Nucleus accumbens (tissue), 56 donors: ENCODE measurements at regions not wholly inside any gene's neighbourhood (a gene's known extent, or its start where the extent isn't known, plus 50 kb on each side); places are given as distances from the start of the nearest gene placed in this dataset.

Experiments
- DNase-seq, 56 donors: peaks; one replicate each; lab custom pipeline; 2025; lab: John Stamatoyannopoulos, UW

DNA sequence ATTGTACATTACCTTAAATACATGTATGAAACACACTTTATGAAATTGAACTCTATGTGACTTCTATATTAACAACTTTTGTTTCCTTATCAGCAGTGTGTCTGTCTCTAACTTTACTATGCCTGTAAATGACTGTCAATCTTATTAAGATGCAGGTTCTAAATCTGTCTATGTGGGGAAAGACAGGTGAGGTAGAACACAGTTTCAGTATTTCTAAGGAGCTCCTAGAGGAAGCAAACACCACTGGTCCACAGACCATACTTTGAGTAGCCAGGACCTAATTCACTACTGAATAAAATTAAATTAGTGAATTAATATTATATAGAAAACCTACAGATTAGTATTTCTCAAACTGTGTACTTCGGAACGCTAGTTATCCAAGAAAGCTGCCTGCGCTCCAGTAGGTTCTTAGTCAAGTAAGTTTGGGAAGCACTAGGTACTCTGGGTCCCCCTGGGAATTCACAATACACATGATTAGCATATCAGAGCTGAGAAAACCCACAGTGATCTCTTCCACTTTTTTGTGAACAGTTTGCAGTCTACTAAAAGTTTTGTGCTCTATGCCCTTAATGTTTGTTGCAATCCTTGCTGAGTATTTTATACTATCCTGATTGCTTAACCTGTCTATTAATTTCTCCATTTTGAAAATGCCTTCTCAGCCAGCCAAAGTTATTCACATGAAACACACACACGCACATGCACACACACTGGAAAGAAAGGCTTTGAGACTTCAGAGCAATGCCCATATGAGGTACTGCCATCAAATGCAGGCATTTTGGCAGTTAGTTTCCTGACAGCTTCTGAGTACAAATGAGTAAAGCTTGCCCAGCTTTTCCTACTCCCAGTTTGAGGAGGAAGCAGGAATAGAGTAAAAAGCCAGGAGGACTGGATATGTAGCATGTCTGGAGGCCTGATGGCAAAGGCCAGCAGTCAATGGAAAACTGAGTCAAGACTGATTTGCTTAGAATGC is 133.6 kb upstream of the CPEB2 start:
- no peak for DNase-seq

- DNase-seq, result no peak
Measured at GRCh38 chr4:14871676-14872430, 130.4 kb upstream of the CPEB2 start.

DNA sequence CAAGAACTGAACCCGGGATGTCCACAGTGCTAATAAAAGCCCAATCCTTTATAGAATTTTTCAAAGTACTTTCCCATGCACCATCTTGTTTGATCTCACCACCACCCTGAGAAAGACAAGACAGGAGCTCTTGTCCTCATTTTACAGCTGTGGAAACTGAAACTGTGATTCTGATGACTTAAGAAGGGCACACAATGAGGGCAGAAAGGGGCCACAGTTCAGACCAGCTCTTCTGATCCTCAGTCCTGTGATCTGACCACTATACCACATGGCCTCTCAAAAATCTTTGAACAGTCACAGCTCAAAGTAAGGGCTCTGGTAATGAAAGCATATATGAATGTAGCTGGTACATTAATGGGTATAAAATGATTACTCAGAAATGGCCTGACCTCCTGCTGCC is 127.3 kb upstream of the CPEB2 start:
- no peak for DNase-seq

- DNase-seq, result peak in 3 of 56 donors; percentile 3 to 15 (median 9)
Measured at GRCh38 chr4:14877246-14878225, 124.7 kb upstream of the CPEB2 start.

DNA sequence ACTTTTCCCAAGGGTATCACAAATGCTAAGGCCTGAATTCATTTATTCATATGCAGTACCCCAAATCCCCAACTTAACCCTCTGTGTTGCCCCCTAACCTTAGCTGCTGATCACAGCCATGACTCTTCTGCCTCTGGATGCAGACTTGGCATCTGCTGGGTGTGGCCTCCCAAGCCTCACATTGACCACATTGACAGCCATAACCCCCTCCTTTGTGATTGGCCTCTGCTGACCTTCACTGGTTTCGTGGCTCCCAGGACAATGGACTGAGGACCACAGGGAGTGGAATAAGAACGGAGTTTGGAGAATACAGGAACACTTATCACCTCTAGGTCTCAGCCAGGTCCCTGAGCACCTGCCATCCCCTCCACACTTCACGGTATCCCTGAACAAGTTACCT is 123.6 kb upstream of the CPEB2 start:
- no peak for DNase-seq

- DNase-seq, result no peak
Measured at GRCh38 chr4:14879683-14880082, 122.6 kb upstream of the CPEB2 start.

GRCh38 chr4:14880805-14881204 is 121.5 kb upstream of the CPEB2 start:
- no peak for DNase-seq

DNA sequence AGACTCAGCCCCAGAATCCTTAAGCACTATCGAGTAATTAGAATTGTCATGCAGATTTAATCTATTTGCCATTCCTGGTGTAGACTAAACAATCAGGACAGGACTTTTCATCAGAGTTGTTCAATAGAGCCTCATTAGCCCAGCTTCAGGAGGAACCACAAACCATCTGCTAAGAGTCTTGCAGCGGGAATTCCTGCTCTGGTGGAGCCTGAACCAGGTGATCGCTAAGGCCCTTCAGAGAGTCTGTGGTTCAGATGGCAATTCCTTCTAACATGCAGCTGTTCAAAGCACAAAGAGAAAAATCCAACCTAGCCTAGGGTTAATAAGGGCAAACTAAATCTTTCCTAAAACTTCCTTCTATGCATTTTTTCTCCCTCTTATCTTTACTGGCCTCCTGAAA is 119.1 kb upstream of the CPEB2 start:
- DNase-seq, result no peak

GRCh38 chr4:14883661-14884060 is 118.6 kb upstream of the CPEB2 start:
- no peak for DNase-seq

DNA sequence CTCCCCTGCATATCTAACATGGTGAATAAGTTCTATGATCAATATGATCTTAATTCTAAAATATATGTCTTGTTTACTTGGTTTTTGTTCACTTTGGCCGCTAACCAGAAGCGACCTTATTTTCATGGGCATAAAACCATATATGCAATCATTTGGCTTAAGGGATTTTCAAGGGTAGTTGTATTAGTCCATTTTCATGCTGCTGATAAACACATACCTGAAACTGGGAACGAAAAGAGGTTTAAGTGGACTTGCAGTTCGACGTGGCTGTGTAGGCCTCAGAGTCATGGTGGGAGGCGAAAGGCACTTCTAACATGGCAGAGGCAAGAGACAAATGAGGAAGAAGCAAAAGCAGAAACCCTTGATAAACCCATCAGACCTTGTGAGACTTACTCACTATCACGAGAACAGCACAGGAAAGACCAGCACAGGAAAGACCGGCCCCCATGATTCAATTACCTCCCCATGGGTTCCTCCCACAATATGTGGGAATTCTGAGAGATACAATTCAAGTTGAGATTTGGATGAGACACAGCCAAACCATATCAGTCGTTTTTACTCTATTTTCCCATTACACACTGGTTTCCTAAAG is 114.3 kb upstream of the CPEB2 start:
- no peak for DNase-seq

DNA sequence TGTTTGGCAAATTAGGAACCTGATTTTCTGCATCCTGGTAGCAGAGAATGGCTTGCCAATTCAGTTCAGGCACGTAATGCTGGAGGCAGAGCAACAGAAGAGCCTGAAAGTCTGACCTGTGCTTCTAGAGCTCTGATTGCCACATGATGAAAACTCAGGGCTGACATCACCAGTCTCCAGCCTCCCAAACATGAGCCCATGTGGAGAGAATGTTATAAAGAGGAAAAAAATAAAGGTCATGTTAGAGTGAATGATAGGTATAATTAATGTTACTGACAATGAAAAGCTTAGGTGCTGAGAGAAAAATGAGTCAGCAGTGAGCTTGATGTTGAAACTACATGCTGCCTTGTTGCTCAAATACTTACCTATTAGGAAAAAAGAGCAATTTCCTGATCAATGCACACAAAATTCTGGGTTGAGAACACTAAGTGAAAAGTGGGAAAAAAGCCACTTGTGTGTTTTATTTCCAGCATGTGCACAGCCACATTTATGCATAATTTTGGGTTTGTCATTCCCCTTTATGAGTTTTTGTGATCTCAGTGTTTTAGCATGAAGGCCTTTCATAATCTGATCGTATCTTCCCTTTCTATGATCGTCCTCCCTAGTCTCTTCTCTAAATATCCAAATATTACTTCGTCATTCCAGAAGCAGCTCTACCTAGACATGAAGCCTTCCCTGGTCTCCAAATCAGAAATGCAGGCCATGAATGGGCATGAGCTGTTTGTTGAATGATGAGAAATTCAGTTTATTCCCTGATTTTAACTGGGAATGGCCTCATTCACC is 113.3 kb upstream of the CPEB2 start:
- peak in 2 of 56 donors; percentile 23 for DNase-seq

DNA sequence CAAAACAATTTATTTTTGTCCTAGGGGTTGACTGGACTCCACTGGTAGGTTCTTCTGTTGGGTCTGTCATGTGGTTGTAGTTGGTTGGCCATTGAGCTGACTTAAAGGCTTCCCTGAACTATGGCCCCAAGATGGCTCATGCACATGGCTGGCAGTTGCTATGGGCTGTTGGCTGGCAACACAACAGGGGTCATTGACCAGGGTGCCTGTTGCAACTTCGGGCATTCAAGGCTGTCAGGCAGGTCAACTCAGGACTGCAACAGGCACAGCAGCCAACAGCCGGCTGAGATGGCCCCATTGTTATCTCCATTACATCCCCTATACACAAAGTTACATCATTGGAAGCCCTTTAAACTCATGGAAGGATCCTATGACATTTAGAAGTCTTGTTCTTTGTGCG is 109.7 kb upstream of the CPEB2 start:
- no peak for DNase-seq

DNA sequence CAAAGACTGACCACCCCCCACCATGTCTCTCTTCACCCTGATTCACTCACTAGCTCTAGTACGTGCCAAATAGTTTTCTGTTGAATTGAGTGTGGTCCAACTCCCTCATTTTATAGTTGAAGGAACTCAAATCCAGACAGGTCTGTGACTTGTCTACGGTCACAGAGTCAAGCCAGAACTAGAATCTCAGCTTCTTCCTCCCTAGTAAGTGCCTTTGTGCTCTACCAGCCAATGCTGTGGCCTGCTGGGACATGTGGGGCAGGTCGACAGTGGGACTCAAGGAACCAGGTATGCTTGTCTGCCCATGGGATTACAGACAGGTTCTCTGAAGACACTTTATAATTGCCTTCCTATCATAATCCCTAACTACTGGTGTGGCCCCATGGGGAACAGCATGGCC is 108.6 kb upstream of the CPEB2 start:
- DNase-seq, result no peak

DNA sequence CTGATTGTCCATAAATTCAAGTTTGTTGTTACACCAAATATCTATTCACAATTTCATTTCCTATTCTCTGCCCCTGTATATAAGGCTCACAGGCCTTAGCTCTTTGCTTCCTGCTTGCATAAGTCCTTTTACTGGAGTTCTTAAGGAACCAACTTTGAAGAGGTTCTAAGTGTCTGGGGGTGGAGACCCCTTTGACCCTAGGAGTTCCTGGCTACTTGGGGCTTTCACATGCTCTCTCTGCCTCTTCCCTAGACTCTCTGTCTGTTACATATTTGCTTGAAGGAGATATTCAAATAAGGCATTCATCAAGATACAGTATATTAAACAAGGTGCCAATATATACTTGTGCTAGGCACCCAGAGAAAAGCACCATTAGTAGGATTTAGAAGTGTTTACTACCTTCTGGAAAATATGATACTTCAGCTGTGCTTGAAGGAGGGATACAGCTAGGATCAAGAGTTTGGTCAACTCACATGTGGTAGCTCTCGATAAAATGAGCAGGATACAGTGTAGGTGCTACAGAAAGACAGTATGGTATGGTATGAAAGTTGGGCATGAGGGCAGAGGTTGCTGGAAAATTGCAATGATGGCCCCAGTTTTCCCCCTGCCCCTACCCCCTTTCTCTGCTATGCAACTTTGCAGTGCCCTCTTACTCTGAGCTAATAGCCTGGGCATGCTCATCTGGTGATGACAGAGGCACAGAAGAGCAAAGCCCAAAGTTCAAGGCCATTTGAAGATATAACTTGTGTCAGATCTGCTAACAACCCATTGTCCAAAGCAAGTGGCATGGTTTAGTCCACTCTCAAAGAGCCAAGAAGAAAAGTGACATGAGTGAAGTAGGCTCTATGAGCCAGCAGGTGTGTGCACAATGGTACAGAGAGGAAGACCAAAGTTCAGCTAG is 107.6 kb upstream of the CPEB2 start:
- no peak for DNase-seq

GRCh38 chr4:14896656-14897175 is 105.6 kb upstream of the CPEB2 start:
- no peak for DNase-seq

GRCh38 chr4:14897217-14897616 is 105.1 kb upstream of the CPEB2 start:
- no peak for DNase-seq

DNA sequence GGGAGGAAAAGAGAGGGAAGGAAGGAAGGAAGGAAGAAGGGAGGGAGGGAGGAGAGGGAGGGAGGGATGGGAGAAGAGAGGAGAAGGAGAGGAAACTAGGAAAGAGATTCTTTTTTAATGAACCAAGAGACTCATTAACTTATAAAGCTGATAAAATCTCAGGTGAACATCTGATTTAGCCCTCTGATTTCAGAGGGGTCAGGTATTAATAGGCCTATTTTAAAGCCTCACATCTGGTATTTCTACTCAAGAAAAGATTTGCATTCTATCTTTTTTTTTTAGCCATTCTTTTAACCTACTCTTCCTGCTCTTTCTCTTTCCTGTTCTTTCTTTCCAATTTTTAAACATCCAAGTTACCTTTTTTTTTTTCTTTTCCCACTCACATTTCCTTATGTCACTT is 103.3 kb upstream of the CPEB2 start:
- DNase-seq, result no peak

GRCh38 chr4:14902342-14902741 is 99.9 kb upstream of the CPEB2 start:
- DNase-seq, result no peak
